ENCODE measurements at regions not wholly inside any gene's neighbourhood (a gene's known extent, or its start where the extent isn't known, plus 50 kb on each side); places are given as distances from the start of the nearest gene placed in this dataset.

DNA sequence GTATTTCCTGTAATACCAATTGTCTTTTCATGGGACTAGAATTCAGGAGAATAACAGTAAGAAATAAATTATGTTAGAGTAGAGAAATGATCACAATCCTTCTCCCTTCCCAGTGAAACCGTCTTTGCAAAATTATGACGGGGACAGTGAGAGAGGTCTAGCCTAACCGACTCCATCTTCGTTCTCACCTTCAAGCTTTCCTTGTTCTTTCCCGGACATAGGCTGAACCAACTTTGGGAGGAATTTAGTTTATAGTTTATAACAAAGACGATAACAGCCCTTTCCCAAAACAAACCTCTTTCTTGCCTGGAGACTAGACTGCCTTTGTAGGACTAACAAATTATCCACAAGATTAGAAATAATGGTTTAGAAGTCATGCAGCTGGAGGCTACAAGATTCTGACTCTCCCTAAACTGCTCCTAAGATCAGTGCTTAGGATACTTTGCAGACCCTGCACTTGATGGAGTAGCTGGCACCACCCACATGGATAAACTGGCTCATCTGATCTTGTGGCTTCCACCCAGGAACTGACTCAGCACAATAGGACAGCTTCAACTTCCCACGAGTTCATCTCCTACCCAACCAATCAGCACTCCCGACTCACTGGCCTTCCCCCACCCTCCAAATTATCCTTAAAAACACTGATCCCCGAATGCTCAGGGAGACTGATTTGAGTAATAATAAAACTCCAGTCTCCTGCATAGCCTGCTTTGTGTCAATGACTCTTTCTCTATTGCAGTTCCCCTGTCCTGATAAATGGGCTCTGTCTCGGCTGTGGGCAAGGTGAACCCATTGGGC, 521.2 kb upstream of the TBX3 start:
- TF ChIP-seq, protein P1, sequence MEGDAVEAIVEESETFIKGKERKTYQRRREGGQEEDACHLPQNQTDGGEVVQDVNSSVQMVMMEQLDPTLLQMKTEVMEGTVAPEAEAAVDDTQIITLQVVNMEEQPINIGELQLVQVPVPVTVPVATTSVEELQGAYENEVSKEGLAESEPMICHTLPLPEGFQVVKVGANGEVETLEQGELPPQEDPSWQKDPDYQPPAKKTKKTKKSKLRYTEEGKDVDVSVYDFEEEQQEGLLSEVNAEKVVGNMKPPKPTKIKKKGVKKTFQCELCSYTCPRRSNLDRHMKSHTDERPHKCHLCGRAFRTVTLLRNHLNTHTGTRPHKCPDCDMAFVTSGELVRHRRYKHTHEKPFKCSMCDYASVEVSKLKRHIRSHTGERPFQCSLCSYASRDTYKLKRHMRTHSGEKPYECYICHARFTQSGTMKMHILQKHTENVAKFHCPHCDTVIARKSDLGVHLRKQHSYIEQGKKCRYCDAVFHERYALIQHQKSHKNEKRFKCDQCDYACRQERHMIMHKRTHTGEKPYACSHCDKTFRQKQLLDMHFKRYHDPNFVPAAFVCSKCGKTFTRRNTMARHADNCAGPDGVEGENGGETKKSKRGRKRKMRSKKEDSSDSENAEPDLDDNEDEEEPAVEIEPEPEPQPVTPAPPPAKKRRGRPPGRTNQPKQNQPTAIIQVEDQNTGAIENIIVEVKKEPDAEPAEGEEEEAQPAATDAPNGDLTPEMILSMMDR (IDR thresholded peaks at IDR 0.05; ENCODE audit: poor library complexity, severe bottlenecking): no peak
- no peak for TF ChIP-seq POLR2AphosphoS5 (IDR thresholded peaks at IDR 0.05)
